Prostate gland (tissue), 2 donors: ENCODE measurements at regions not wholly inside any gene's neighbourhood (a gene's known extent, or its start where the extent isn't known, plus 50 kb on each side); places are given as distances from the start of the nearest gene placed in this dataset.

Experiments used
- POLR2A ChIP-seq: fragments of 450-650 bp; IDR thresholded peaks from one replicate; pipeline ENCODE4 v1.6.1; 2016; ENCODE audit warnings: antibody characterized with exemption, mild to moderate bottlenecking
- TF ChIP-seq, protein P1 (sequence below), 4 experiments: fragments of 200-600 bp in 2 of 4; fragments of 450-650 bp in 2 of 4; sonication (generic) in 2 of 4; IDR thresholded peaks; 1 replicate in 3 of 4; 2 replicates in 1 of 4; pipeline ENCODE4 v1.5.1; 2016 to 2019; ENCODE audit warnings: antibody characterized with exemption in 4 of 4, mild to moderate bottlenecking in 2 of 4, moderate library complexity in 2 of 4

DNA sequence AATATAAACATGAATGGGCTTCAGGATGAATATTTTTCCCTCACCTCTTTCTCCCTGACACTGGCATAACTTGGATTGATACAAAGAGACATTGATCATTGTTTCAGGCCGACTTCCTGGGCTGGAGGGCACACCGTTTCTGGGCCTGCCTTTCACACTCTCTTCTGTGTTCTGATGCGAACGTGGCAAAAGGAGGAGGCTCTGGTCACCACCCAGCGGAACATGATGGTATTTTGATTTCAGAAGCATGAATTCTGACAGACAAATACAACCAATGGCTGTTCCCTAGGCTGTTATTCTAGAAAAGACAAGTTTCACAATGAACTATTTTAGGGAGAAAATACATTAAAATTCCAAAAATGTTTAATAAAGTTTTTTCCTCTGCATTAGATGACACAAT is 534.5 kb upstream of the MKI67 start:
- TF ChIP-seq, protein P1, sequence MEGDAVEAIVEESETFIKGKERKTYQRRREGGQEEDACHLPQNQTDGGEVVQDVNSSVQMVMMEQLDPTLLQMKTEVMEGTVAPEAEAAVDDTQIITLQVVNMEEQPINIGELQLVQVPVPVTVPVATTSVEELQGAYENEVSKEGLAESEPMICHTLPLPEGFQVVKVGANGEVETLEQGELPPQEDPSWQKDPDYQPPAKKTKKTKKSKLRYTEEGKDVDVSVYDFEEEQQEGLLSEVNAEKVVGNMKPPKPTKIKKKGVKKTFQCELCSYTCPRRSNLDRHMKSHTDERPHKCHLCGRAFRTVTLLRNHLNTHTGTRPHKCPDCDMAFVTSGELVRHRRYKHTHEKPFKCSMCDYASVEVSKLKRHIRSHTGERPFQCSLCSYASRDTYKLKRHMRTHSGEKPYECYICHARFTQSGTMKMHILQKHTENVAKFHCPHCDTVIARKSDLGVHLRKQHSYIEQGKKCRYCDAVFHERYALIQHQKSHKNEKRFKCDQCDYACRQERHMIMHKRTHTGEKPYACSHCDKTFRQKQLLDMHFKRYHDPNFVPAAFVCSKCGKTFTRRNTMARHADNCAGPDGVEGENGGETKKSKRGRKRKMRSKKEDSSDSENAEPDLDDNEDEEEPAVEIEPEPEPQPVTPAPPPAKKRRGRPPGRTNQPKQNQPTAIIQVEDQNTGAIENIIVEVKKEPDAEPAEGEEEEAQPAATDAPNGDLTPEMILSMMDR (IDR thresholded peaks at IDR 0.05): no peak
- TF ChIP-seq POLR2A: no peak
